HS-5 (cell line): ENCODE measurements at regions not wholly inside any gene's neighbourhood (a gene's known extent, or its start where the extent isn't known, plus 50 kb on each side); places are given as distances from the start of the nearest gene placed in this dataset.
"Not testable (repeated sequence)": the region's sequence is repeated elsewhere in the genome, so short reads cannot be mapped to it uniquely, and the experiment has no call there.

Source experiments
- DNase-seq: peaks from one replicate; pipeline ENCODE4 v3.0.0-alpha.2; 2012; ENCODE audit warnings: low read depth

DNA sequence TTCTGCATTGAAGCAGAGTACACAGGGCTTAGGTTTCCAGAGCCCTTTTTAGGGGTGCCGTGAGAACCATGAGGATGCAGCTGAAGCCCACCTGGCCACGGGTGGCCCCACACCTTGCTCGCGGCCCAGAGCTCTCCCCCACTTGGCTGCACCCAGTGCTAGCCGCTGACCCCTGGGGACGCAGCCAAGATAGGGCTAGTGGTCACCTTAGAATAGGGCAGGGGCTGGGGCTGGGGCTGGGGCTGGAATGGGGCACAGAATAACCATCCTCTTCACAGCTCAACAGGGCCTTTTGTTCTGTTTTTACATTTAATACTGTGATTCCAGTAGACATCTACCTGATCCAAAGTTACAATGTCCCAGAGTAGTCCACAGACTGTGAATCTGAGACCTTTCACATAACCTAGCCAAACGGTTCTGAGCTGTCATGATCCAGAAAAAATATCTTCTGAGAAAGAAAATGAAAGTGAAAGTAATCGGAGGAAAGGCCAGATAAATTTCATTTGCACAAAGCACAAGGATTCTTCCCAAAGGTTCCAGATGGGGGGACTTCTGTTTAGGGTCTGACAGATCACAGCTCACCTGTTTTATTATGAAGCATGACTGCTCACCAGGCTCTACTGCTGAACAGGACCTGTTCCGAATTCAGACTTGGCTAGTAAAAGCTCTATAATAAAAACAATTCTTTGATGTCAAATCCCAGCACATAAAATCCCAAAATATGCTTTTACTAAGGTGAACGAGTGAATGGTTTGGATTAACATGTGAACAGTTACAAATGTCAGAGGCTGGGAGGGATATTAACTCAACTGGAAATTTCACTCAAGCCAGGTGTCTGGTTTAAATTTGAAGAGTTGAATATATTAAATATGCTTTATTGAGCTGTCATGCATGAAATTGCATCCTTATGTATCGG, 401.9 kb downstream of the THBS2 start:
- DNase-seq: no peak

DNA sequence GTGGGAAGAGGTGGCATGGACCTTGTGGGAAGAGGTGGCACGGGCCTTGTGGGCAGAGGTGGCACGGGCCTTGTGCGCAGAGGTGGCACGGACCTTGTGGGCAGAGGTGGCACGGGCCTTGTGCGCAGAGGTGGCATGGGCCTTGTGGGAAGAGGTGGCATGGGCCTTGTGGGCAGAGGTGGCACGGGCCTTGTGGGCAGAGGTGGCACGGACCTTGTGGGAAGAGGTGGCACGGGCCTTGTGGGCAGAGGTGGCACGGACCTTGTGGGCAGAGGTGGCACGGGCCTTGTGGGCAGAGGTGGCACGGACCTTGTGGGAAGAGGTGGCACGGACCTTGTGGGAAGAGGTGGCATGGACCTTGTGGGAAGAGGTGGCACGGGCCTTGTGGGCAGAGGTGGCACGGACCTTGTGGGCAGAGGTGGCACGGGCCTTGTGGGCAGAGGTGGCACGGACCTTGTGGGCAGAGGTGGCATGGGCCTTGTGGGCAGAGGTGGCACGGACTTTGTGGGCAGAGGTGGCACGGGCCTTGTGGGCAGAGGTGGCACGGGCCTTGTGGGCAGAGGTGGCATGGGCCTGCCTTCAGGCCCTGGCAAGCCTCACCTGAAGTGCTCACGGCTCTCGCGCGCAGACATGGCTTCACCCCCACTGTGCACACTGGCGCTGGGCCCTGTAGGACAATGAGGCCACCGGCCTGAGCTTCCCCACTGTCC, 403.5 kb downstream of the THBS2 start:
- not testable (repeated sequence) for DNase-seq

GRCh38 chr6:168849459-168849858, 404.2 kb downstream of the THBS2 start:
- DNase-seq: no peak

GRCh38 chr6:168848797-168849196, 404.8 kb downstream of the THBS2 start:
- no peak for DNase-seq

DNA sequence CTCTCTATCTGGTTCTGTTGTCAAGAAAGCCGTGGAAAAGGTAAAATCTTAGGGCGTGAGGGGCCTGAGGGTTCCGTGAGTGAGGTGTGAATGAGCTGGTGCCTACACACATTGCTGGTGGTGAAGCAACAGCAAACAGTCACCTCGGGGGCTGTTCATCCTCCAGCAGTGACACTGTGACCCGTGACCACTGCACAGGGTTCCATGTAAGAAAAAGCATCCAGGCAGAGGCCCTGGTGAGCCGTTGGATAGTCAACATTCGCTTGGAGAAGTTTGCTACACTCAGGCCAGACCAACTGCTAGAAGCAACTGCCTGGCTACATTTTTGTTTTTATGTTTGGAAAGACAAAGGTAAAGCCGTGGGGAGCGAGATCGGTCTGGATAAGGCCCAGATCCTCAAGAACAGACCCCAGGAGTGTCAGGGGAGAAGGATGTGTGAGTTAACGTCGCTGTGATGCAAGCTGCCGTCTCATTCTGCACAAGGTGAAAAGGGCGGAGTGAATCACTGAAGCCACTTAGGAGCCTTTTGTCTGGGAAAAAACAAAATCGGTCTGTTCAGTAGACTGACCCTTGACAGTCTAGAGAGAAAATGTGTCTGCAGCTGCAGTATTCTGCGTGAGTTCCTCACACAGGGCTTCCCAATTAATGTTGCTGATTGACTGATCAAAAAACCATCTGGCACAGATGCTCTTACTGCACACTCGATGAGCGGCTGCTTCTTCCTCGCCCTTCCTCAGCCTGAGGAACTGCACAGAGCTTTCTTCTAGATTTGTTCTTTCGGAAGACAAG, 404.0 kb downstream of the SMOC2 start:
- DNase-seq: no peak

- DNase-seq: not testable (repeated sequence)
Measured at GRCh38 chr6:168842632-168843212, 401.7 kb downstream of the SMOC2 start.

DNA sequence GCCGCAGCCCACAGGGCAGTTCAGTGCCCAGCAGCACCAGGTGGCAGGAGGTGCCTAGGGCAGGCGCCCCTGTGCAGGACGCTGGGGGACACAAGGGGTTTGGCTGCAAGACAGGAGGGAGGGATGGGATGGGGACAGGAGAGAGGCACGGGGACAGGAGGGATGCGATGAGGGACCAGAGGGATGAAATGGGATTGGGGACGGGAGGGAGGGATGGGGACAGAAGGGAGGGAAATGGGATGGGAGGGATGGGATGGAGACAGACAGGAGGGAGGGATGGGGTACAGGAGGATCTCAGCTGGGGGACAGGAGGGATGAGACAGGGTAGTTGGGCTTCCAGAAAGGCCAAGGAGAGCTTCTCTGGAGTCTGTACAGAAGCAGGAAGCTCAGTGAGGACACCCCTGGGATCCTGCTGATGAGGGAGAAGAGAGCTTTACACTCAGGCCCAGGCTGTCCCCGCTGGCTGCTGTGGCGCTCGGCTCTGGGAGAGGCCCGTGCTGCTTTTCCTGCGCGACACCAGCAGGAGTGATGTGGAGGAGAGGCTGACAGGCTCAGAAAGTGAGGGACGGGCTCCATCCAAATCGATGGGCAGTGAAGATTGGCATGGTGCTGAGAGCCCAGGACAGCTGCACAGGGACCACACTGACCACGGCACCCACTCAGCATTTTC, 400.8 kb downstream of the SMOC2 start:
- no peak for DNase-seq

GRCh38 chr6:168840932-168841331, 399.9 kb downstream of the SMOC2 start:
- DNase-seq: not testable (repeated sequence)

DNA sequence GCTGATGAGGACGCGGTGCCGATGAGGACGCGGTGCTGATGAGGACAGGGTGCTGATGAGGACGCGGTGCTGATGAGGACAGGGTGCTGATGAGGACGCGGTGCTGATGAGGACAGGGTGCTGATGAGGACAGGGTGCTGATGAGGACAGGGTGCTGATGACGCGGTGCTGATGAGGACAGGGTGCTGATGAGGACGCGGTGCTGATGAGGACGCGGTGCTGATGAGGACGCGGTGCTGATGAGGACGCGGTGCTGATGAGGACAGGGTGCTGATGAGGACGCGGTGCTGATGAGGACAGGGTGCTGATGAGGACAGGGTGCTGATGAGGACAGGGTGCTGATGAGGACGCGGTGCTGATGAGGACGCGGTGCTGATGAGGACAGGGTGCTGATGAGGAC, 399.3 kb downstream of the SMOC2 start:
- not testable (repeated sequence) for DNase-seq

GRCh38 chr6:168838037-168838399, 397.0 kb downstream of the SMOC2 start:
- DNase-seq: no peak

- no peak for DNase-seq
Measured at GRCh38 chr6:168837254-168838036, 396.5 kb downstream of the SMOC2 start.

- DNase-seq: no peak
Measured at GRCh38 chr6:168835991-168836390, 395.0 kb downstream of the SMOC2 start.

DNA sequence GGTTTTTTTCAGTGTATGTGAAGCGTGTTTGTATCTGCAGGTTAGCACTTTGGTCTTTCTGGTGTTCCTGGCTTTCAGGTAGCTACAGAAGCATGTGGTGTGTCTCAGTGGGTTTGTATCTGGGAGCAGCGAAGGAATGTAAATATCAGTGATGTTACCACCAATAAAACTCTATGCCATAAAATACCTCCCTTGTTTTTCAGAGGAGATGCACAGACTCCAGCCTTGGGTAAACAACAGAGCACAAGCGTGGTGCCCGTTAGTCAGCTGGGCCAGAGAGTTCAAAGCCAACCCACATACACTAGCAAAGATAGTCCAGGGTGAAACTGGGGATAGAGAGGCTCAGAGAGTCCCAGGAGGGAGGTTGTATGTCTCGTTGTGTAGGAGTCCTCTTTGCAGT, 393.8 kb downstream of the SMOC2 start:
- DNase-seq: no peak

DNA sequence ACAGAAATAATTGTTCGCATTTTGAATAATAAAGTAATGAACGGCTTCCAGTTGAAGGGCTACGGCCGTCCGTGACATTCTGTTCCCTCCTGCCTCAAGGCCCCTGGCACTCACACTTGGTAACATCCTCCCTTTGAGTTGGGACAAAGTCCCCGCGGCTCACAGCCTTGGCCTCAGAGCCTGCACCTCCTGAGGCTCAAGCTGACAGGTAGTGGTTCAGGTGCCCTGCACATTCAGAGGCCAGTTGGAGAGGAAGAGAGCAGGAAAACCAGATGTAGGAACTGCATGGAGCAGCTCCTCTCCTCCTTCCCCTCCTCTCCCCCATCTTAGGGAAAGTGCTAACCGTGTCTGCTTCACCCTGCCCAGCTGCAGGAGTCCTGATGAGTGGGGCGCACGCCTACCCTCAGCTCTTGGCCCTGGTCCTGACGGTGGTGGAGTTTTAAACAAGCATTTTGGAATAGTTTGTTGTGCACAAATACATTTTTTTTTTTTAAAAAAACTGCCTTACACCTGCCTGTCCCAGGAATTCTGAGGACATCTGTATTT, 393.1 kb downstream of the SMOC2 start:
- DNase-seq: no peak

DNA sequence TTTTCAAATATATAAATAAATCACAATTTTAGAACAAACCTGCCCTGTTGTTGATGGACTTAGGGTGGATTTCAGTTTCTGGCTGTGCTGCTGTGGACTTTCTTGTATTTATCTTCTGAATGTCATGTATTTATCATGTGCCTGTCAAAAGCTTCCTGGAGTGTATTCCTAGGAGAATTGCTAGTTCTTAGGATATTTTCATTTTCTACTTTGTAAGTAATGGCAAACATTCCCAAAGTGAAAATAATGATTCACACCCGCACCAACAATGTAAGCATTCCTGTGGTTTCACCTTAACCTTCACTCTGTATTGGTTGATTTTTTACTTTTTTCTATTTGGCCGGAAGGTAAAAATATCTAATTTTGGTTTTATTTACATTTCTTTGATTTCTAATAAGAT, 387.8 kb downstream of the SMOC2 start:
- DNase-seq: no peak

- no peak for DNase-seq
Measured at GRCh38 chr6:168828035-168828434, 387.1 kb downstream of the SMOC2 start.

- no peak for DNase-seq
Measured at GRCh38 chr6:168827586-168827871, 386.5 kb downstream of the SMOC2 start.

- DNase-seq: no peak
Measured at GRCh38 chr6:168826726-168827585, 386.0 kb downstream of the SMOC2 start.

GRCh38 chr6:168826078-168826390, 385.1 kb downstream of the SMOC2 start:
- DNase-seq: no peak
